Activated CD4-positive, alpha-beta T cell treated with anti-CD3 and anti-CD28 coated beads for 36 hours (primary cell): ENCODE measurements at regions not wholly inside any gene's neighbourhood (a gene's known extent, or its start where the extent isn't known, plus 50 kb on each side); places are given as distances from the start of the nearest gene placed in this dataset. TPM values are rescaled to one million over a fixed set of nuclear protein-coding genes. Genes with fewer than 3 reads are reported as not detected.

ENCODE experiments used
- ATAC-seq: fragments of 200-7000 bp; cut with Tn5 transposase; one replicate; pipeline ENCODE4 v1.10.0; 2021; ENCODE audit warnings: mild to moderate bottlenecking, moderate library complexity
- CTCF ChIA-PET: fragments of 350-600 bp; sonication (Branson Sonifier 250); formaldehyde crosslinking; loops from one replicate; lab custom pipeline; 2021; ENCODE audit warnings: antibody characterized with exemption; lab: Charles Lee
- POLR2A ChIA-PET: fragments of 350-600 bp; sonication (Branson Sonifier 250); formaldehyde crosslinking; loops from one replicate; lab custom pipeline; 2021; ENCODE audit warnings: antibody characterized with exemption, inconsistent platforms; lab: Charles Lee
- DNase-seq: peaks from one replicate; pipeline ENCODE4 v3.0.0-alpha.2; 2020
- H3K27ac Mint-ChIP-seq: one replicate; pipeline ENCODE4 v1.8.0; 2021; ENCODE audit warnings: mixed read lengths
- H3K27me3 Mint-ChIP-seq: one replicate; pipeline ENCODE4 v1.8.0; 2021; ENCODE audit warnings: mixed read lengths
- H3K36me3 Mint-ChIP-seq: one replicate; pipeline ENCODE4 v1.8.0; 2021; ENCODE audit warnings: low read depth, mixed read lengths
- H3K4me1 Mint-ChIP-seq: one replicate; pipeline ENCODE4 v1.8.0; 2021; ENCODE audit warnings: mixed read lengths
- H3K4me3 Mint-ChIP-seq: one replicate; pipeline ENCODE4 v1.8.0; 2021; ENCODE audit warnings: mild to moderate bottlenecking, moderate library complexity, mixed read lengths
- H3K9me3 Mint-ChIP-seq: one replicate; pipeline ENCODE4 v1.8.0; 2021; ENCODE audit warnings: low read depth, mixed read lengths
- intact Hi-C, 2 experiments: fragments of 100-400 bp; cut with DNase I in 1 of 2; cut with micrococcal nuclease in 1 of 2; formaldehyde crosslinking; loops; one replicate each; pipeline versions ENCODE4 v1.14.2 to v1.15.1; 2022 to 2024; cut with DNase I, micrococcal nuclease
- microRNA-seq: library from miRNA; unstranded; fragments of <30 nt; microRNA quantifications from one replicate; pipeline ENCODE4 v1.2.0, GENCODE V29; 2021; ENCODE audit warnings: borderline replicate concordance

- CTCF ChIA-PET = no interaction called here
- Mint-ChIP-seq H3K36me3 (no peaks in the 10 kb centered on the region), H3K4me1 (no peaks in the 10 kb centered on the region), H3K27me3 (peaks cover 9% of the 10 kb centered on the region), H3K4me3 (no peak overlapping the region), H3K27ac (no peak overlapping the region), H3K9me3 (no peaks in the 10 kb centered on the region)
- no peak for DNase-seq
- peak; percentile 23 for ATAC-seq
- intact Hi-C loops = loop anchor here in 1 of 2 experiments (10.0 kb wide), 1 partner anchor 543 kb away; no protein-coding TSS in a partner anchor
- POLR2A ChIA-PET = no interaction called here
These were observed 70.4 kb upstream of the SKOR2 start for GRCh38 chr18:47321815-47322214.

GRCh38 chr18:47317824-47318508 is 66.5 kb upstream of the SKOR2 start:
- peaks cover 12% of the 10 kb centered on the region for H3K27me3 Mint-ChIP-seq
- H3K4me1 Mint-ChIP-seq = no peaks in the 10 kb centered on the region
- POLR2A ChIA-PET = no interaction called here
- DNase-seq (no peak), ATAC-seq (no peak)
- intact Hi-C loops = no loop called here
- CTCF ChIA-PET = no interaction called here
- no peaks in the 10 kb centered on the region for H3K36me3 Mint-ChIP-seq
- H3K9me3 Mint-ChIP-seq = no peaks in the 10 kb centered on the region
- no peak overlapping the region for H3K4me3 Mint-ChIP-seq
- H3K27ac Mint-ChIP-seq = no peak overlapping the region

DNA sequence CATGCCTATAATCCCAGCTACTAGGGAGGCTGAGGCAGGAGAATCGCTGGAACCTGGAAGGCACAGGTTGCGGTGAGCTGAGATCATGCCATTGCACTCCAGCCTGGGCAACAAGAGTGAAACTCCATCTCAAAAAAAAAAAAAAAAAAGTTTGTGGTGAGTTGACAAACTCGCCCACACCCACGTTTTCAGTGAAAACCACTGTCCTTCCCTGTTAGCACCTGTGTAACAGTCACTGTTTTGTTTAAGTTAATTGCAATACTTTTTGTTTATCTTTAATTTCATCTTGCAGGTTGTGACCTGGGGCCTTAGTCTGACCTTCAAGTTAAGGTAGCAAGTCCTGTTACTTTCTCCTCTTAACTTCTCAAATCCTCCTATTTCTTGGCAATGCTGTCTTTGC is 65.5 kb upstream of the SKOR2 start:
- POLR2A ChIA-PET = no interaction called here
- H3K36me3 Mint-ChIP-seq = no peaks in the 10 kb centered on the region
- no peak for DNase-seq
- intact Hi-C loops = no loop called here
- H3K9me3 Mint-ChIP-seq = no peaks in the 10 kb centered on the region
- no peak overlapping the region for H3K4me3 Mint-ChIP-seq
- H3K4me1 Mint-ChIP-seq = no peaks in the 10 kb centered on the region
- CTCF ChIA-PET = no interaction called here
- H3K27ac Mint-ChIP-seq = no peak overlapping the region
- peaks cover 14% of the 10 kb centered on the region for H3K27me3 Mint-ChIP-seq
- no peak for ATAC-seq

DNA sequence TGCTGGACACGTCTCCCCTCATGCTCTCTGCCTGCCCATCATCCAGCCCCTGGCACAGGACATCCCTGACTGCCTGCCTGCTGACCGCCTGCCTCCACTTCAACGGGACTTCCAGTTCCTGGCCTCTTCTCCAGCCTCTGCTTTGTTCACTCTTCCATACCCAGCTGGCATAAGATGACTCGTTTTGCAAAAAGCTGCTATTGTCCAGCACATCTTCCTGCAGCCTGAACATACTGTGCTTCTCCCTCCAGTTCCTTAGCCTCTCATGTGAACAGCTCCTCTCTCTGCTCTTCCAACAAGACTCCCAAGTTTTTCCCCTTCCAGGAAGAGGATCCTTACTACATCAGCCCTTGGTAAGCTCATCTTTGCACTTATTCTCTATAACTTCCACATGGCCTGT is 62.4 kb upstream of the SKOR2 start:
- no peaks in the 10 kb centered on the region for H3K4me1 Mint-ChIP-seq
- CTCF ChIA-PET = interaction anchor here (0.9 kb wide), 1 partner anchor 9 kb away, joined by 3 read pairs; no protein-coding TSS in a partner anchor
- DNase-seq (no peak), ATAC-seq (no peak)
- POLR2A ChIA-PET = no interaction called here
- H3K27ac Mint-ChIP-seq = no peak overlapping the region
- no peaks in the 10 kb centered on the region for H3K36me3 Mint-ChIP-seq
- peaks cover 15% of the 10 kb centered on the region for H3K27me3 Mint-ChIP-seq
- no peak overlapping the region for H3K4me3 Mint-ChIP-seq
- H3K9me3 Mint-ChIP-seq = no peaks in the 10 kb centered on the region
- intact Hi-C loops = no loop called here

DNA sequence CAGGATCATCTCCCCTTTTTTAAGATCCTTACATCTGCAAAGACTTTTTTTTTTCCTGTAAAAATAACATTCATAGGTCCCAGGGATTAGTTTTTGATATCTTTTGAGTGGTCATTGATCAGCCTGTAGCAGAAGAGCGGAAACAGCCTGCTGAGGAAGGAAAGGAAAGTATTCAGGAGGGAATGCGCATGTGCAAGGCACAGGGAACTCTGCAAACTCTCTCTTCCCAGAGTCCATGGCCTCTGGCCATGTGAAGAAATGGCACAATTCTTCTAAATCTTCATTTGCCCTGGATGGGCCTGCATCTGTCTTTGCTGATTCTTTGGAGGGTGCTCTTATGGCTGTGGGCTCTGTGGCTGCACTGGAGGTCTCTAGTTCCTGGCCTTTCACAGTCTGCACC is 60.1 kb upstream of the SKOR2 start:
- ATAC-seq (no peak), DNase-seq (no peak)
- intact Hi-C loops = no loop called here
- Mint-ChIP-seq H3K27me3 (peaks cover 10% of the 10 kb centered on the region), H3K4me3 (no peak overlapping the region), H3K4me1 (no peaks in the 10 kb centered on the region), H3K36me3 (no peaks in the 10 kb centered on the region), H3K9me3 (no peaks in the 10 kb centered on the region), H3K27ac (no peak overlapping the region)
- ChIA-PET CTCF (no interaction called here), POLR2A (no interaction called here)

Small RNAs in the stretch of these regions (microRNA-seq; reads per million reads assigned to microRNA genes)
- not detected for gene MIR4527
